A549 (cell line): ENCODE measurements at regions not wholly inside any gene's neighbourhood (a gene's known extent, or its start where the extent isn't known, plus 50 kb on each side); places are given as distances from the start of the nearest gene placed in this dataset.

Experiments
- CEBPB ChIP-seq, 2 experiments: fragments of >200 bp in 1 of 2; sonication (Bioruptor Twin) in 1 of 2; formaldehyde crosslinking in 1 of 2; IDR thresholded peaks; 2 replicates each; pipeline ENCODE4 v1.6.1; 2012 to 2016
- CHD4 ChIP-seq: fragments of 200-600 bp; sonication (generic); IDR thresholded peaks from 2 replicates; pipeline ENCODE4 v1.6.1; 2016; ENCODE audit warnings: antibody characterized with exemption, mild to moderate bottlenecking, borderline replicate concordance
- CTCF ChIP-seq: fragments of >200 bp; sonication (Bioruptor Twin); formaldehyde crosslinking; IDR thresholded peaks from 3 replicates; pipeline ENCODE4 v1.5.1; 2016
- EP300 ChIP-seq, 2 experiments: fragments of >200 bp; sonication (Bioruptor Twin); formaldehyde crosslinking; IDR thresholded peaks; 2 replicates in 1 of 2; 3 replicates in 1 of 2; pipeline ENCODE4 v1.6.1; 2016 to 2017
- HMGXB4 ChIP-seq: fragments of 250-450 bp; sonication (Bioruptor Pico); IDR thresholded peaks from 2 replicates; pipeline ENCODE4 v1.5.0; 2021; ENCODE audit warnings: mild to moderate bottlenecking, moderate library complexity, borderline replicate concordance
- MYC ChIP-seq: IDR thresholded peaks from 2 replicates; pipeline ENCODE4 v1.6.1; 2012; ENCODE audit warnings: mild to moderate bottlenecking, inconsistent platforms, low read length, improper control_type of control experiment, borderline replicate concordance
- NPAS2 ChIP-seq: fragments of 250-450 bp; sonication (Bioruptor Pico); IDR thresholded peaks from 2 replicates; pipeline ENCODE4 v1.8.0; 2022; ENCODE audit warnings: mild to moderate bottlenecking, moderate library complexity, borderline replicate concordance
- PBX3 ChIP-seq: IDR thresholded peaks from 2 replicates; pipeline ENCODE4 v1.6.1; 2012
- POLR2A ChIP-seq: IDR thresholded peaks from 2 replicates; pipeline ENCODE4 v1.6.1; 2012; ENCODE audit warnings: mild to moderate bottlenecking, low read length
- RAD21 ChIP-seq, 2 experiments: fragments of >200 bp in 1 of 2; sonication (Bioruptor Twin) in 1 of 2; formaldehyde crosslinking in 1 of 2; IDR thresholded peaks in 1 of 2; conservative IDR thresholded peaks in 1 of 2; 2 replicates in 1 of 2; 3 replicates in 1 of 2; pipeline ENCODE4 v1.6.1; 2012 to 2018; ENCODE audit warnings: inconsistent platforms in 1 of 2
- ZFP36 ChIP-seq: fragments of 450-650 bp; IDR thresholded peaks from 2 replicates; pipeline ENCODE4 v1.6.1; 2014; ENCODE audit warnings: borderline replicate concordance; ENCODE audit not compliant: partially characterized antibody
- TF ChIP-seq, protein P1 (sequence below): fragments of 450-650 bp; IDR thresholded peaks from 2 replicates; pipeline ENCODE4 v1.6.1; 2014; ENCODE audit warnings: antibody characterized with exemption

GRCh38 chr5:88399561-88399960 lies 130.9 kb upstream of the TMEM161B start:
- TF ChIP-seq CTCF (no peak), RAD21 (conservative IDR thresholded peaks at IDR 0.05 in 1 of 2, IDR thresholded peaks at IDR 0.05 in 1 of 2) (no peak), MYC (no peak), CHD4 (no peak), ZFP36 (no peak), POLR2A (no peak), EP300 (IDR thresholded peaks at IDR 0.05) (no peak), NPAS2 (CRISPR knock-in tag) (no peak), PBX3 (no peak), CEBPB (IDR thresholded peaks at IDR 0.05) (no peak), HMGXB4 (CRISPR knock-in tag) (no peak)
- TF ChIP-seq, protein P1, sequence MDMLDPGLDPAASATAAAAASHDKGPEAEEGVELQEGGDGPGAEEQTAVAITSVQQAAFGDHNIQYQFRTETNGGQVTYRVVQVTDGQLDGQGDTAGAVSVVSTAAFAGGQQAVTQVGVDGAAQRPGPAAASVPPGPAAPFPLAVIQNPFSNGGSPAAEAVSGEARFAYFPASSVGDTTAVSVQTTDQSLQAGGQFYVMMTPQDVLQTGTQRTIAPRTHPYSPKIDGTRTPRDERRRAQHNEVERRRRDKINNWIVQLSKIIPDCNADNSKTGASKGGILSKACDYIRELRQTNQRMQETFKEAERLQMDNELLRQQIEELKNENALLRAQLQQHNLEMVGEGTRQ = no peak
